HG03175 (cell line): ENCODE measurements at regions not wholly inside any gene's neighbourhood (a gene's known extent, or its start where the extent isn't known, plus 50 kb on each side); places are given as distances from the start of the nearest gene placed in this dataset.

ENCODE experiments used
- ATAC-seq: cut with Tn5 transposase; IDR thresholded peaks from one replicate; pipeline ENCODE4 v1.9.1; 2021; ENCODE audit warnings: mild to moderate bottlenecking, moderate library complexity; ENCODE audit not compliant: unreplicated experiment

- ATAC-seq, result no peak
These were observed 530.2 kb upstream of the ZEB2 start for GRCh38 chr2:145050134-145050533.

GRCh38 chr2:145049475-145049874 is 529.6 kb upstream of the ZEB2 start:
- ATAC-seq, result no peak

GRCh38 chr2:145047554-145047953 is 527.6 kb upstream of the ZEB2 start:
- no peak for ATAC-seq

GRCh38 chr2:145044491-145044890 is 524.6 kb upstream of the ZEB2 start:
- ATAC-seq, result no peak

- no peak for ATAC-seq
These were observed 523.5 kb upstream of the ZEB2 start for GRCh38 chr2:145043399-145043834.

GRCh38 chr2:145041706-145042105 is 521.8 kb upstream of the ZEB2 start:
- no peak for ATAC-seq

- no peak for ATAC-seq
These were observed 520.5 kb upstream of the ZEB2 start for GRCh38 chr2:145040433-145040832.

- no peak for ATAC-seq
These were observed 518.2 kb upstream of the ZEB2 start for GRCh38 chr2:145038041-145038525.

- no peak for ATAC-seq
These were observed 516.6 kb upstream of the ZEB2 start for GRCh38 chr2:145036421-145037011.

GRCh38 chr2:145034511-145034910 is 514.6 kb upstream of the ZEB2 start:
- ATAC-seq, result no peak

- ATAC-seq, result no peak
These were observed 513.5 kb upstream of the ZEB2 start for GRCh38 chr2:145033438-145033837.

- no peak for ATAC-seq
These were observed 512.9 kb upstream of the ZEB2 start for GRCh38 chr2:145032791-145033190.

GRCh38 chr2:145029873-145030272 is 510.0 kb upstream of the ZEB2 start:
- ATAC-seq, result no peak

- no peak for ATAC-seq
These were observed 509.2 kb upstream of the ZEB2 start for GRCh38 chr2:145029081-145029480.

- ATAC-seq, result no peak
These were observed 508.4 kb upstream of the ZEB2 start for GRCh38 chr2:145028101-145028920.

GRCh38 chr2:145026456-145027455 is 506.8 kb upstream of the ZEB2 start:
- ATAC-seq, result no peak

- ATAC-seq, result no peak
These were observed 505.5 kb upstream of the ZEB2 start for GRCh38 chr2:145025382-145025781.

- no peak for ATAC-seq
These were observed 503.5 kb upstream of the ZEB2 start for GRCh38 chr2:145023334-145023934.

- no peak for ATAC-seq
These were observed 502.9 kb upstream of the ZEB2 start for GRCh38 chr2:145022666-145023333.
